NOMO-1 treated with dmso at 0.1 percent for 144 hours (cell line): ENCODE measurements at regions not wholly inside any gene's neighbourhood (a gene's known extent, or its start where the extent isn't known, plus 50 kb on each side); places are given as distances from the start of the nearest gene placed in this dataset.
"Not testable (repeated sequence)": the region's sequence is repeated elsewhere in the genome, so short reads cannot be mapped to it uniquely, and the experiment has no call there.

Experiments
- DNase-seq: peaks from one replicate; lab custom pipeline; 2025; ENCODE audit not compliant: unreplicated experiment; lab: John Stamatoyannopoulos, UW

GRCh38 chr4:100042235-100042634, 92.2 kb upstream of the H2AZ1 start:
- DNase-seq: no peak

GRCh38 chr4:100041646-100042045, 91.6 kb upstream of the H2AZ1 start:
- no peak for DNase-seq

- DNase-seq: no peak
These were observed 84.1 kb upstream of the H2AZ1 start for GRCh38 chr4:100034023-100034664.

- no peak for DNase-seq
These were observed 76.0 kb upstream of the H2AZ1 start for GRCh38 chr4:100026066-100026465.

GRCh38 chr4:100023800-100024199, 73.7 kb upstream of the H2AZ1 start:
- DNase-seq: no peak

- no peak for DNase-seq
These were observed 72.7 kb upstream of the H2AZ1 start for GRCh38 chr4:100022792-100023222.

- no peak for DNase-seq
These were observed 69.7 kb upstream of the H2AZ1 start for GRCh38 chr4:100019821-100020220.

GRCh38 chr4:100017637-100018310, 67.7 kb upstream of the H2AZ1 start:
- no peak for DNase-seq

- DNase-seq: no peak
These were observed 66.1 kb upstream of the H2AZ1 start for GRCh38 chr4:100016191-100016590.

GRCh38 chr4:100014616-100015015, 64.5 kb upstream of the H2AZ1 start:
- DNase-seq: no peak

GRCh38 chr4:100009490-100009889, 59.4 kb upstream of the H2AZ1 start:
- no peak for DNase-seq

GRCh38 chr4:100008048-100008447, 58.0 kb upstream of the H2AZ1 start:
- no peak for DNase-seq

- DNase-seq: not testable (repeated sequence)
These were observed 56.1 kb upstream of the H2AZ1 start for GRCh38 chr4:100006161-100006560.
